Keratinocyte (primary cell): ENCODE measurements at regions not wholly inside any gene's neighbourhood (a gene's known extent, or its start where the extent isn't known, plus 50 kb on each side); places are given as distances from the start of the nearest gene placed in this dataset.

Experiments used
- DNase-seq: peaks from one replicate; pipeline ENCODE4 v3.0.0-alpha.2; 2011; ENCODE audit warnings: low read depth, missing footprints, low spot score
- FAIRE-seq: peaks from 2 replicates; lab custom pipeline; 2011; peaks lifted over from hg19 to GRCh38; lab: Jason Lieb, UNC
- H2AFZ ChIP-seq: 2 replicates; pipeline ENCODE4 v1.6.0; 2012; ENCODE audit warnings: low read length, control low read depth, inconsistent platforms; ENCODE audit not compliant: control insufficient read depth
- H3K27ac ChIP-seq: 2 replicates; pipeline ENCODE4 v1.5.1; 2011; ENCODE audit warnings: low read length; ENCODE audit not compliant: control insufficient read depth, insufficient read depth
- H3K27me3 ChIP-seq: 3 replicates; pipeline ENCODE4 v1.6.0; 2011; ENCODE audit warnings: low read length; ENCODE audit not compliant: control insufficient read depth, insufficient read depth; ENCODE audit errors: extremely low read depth
- H3K36me3 ChIP-seq, 2 experiments: 2 replicates in 1 of 2; 3 replicates in 1 of 2; pipeline ENCODE4 v1.5.1; 2011; ENCODE audit warnings: low read length in 2 of 2, mild to moderate bottlenecking in 1 of 2; ENCODE audit not compliant: control insufficient read depth in 2 of 2, insufficient read depth in 2 of 2; ENCODE audit errors: extremely low read depth in 1 of 2
- H3K4me1 ChIP-seq: 3 replicates; pipeline ENCODE4 v1.5.1; 2011; ENCODE audit warnings: low read length; ENCODE audit not compliant: control insufficient read depth, insufficient read depth; ENCODE audit errors: extremely low read depth
- H3K4me2 ChIP-seq: 3 replicates; pipeline ENCODE4 v1.6.0; 2011; ENCODE audit warnings: low read depth, low read length; ENCODE audit not compliant: control insufficient read depth, insufficient read depth; ENCODE audit errors: extremely low read depth
- H3K4me3 ChIP-seq, 3 experiments: fragments of 200-600 bp in 1 of 3; sonication (generic) in 1 of 3; 2 replicates in 2 of 3; 3 replicates in 1 of 3; pipeline ENCODE4 v1.5.1; 2011 to 2016; ENCODE audit warnings: low read length in 3 of 3, mild to moderate bottlenecking in 3 of 3, control low read depth in 2 of 3, inconsistent platforms in 1 of 3, low read depth in 1 of 3, mixed read lengths in 1 of 3, mixed run types in 1 of 3, moderate library complexity in 1 of 3; ENCODE audit not compliant: control insufficient read depth in 2 of 3, insufficient read depth in 2 of 3; ENCODE audit errors: extremely low read depth in 1 of 3
- H3K79me2 ChIP-seq: 2 replicates; pipeline ENCODE4 v1.6.0; 2012; ENCODE audit warnings: low read length; ENCODE audit not compliant: control insufficient read depth, insufficient read depth
- H3K9ac ChIP-seq: 3 replicates; pipeline ENCODE4 v1.6.0; 2011; ENCODE audit warnings: low read length; ENCODE audit not compliant: control insufficient read depth, insufficient read depth; ENCODE audit errors: extremely low read depth
- H3K9me1 ChIP-seq: 3 replicates; pipeline ENCODE4 v1.6.0; 2011; ENCODE audit warnings: low read length; ENCODE audit not compliant: control insufficient read depth, insufficient read depth; ENCODE audit errors: extremely low read depth
- H3K9me3 ChIP-seq: 2 replicates; pipeline ENCODE4 v1.5.1; 2012; ENCODE audit warnings: low read depth, low read length; ENCODE audit not compliant: control insufficient read depth
- H4K20me1 ChIP-seq: 3 replicates; pipeline ENCODE4 v1.6.0; 2011; ENCODE audit warnings: low read length; ENCODE audit not compliant: control insufficient read depth, insufficient read depth; ENCODE audit errors: extremely low read depth
- EZH2 ChIP-seq: IDR thresholded peaks from one replicate; pipeline ENCODE4 v1.6.1; 2012; ENCODE audit warnings: inconsistent platforms, mild to moderate bottlenecking, low read length, moderate library complexity
- dilution Hi-C: fragments of 300-500 bp; cut with MboI; formaldehyde crosslinking; loops from one replicate; pipeline ENCODE4 v1.7.0; 2020; ENCODE audit warnings: low sequenced_read_pairs; ENCODE audit not compliant: extremely low pct_ligation_motif_present
- TF ChIP-seq, protein P1 (sequence below), 3 experiments: IDR thresholded peaks in 1 of 3; conservative IDR thresholded peaks in 1 of 3; optimal IDR thresholded peaks in 1 of 3; 2 replicates in 2 of 3; 3 replicates in 1 of 3; pipeline versions ENCODE3 to v1.5.1; 2011; ENCODE audit warnings: low read length in 3 of 3, mild to moderate bottlenecking in 3 of 3, moderate library complexity in 2 of 3, control low read depth in 1 of 3, inconsistent platforms in 1 of 3; ENCODE audit not compliant: insufficient read depth in 2 of 3; ENCODE audit errors: extremely low read depth in 1 of 3

DNA sequence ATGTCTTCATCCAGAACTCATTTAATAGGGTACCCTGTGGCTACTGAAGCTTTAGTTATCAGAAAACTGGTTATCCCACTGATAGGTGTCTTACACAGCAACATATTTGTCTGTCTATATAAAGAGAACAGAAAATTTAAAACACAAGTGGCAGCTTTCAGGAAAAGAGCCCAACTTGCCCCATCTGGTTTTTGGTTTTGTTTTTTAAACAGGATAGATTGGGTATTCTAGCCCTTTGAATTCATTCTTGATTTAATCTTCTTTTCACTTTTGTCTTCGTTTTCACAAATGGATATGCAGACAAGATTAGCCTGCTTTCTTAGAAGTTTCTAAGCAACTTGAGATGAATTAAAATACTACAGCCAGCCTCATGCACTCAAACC lies 91.3 kb downstream of the KLF6 start:
- no peak for FAIRE-seq

DNA sequence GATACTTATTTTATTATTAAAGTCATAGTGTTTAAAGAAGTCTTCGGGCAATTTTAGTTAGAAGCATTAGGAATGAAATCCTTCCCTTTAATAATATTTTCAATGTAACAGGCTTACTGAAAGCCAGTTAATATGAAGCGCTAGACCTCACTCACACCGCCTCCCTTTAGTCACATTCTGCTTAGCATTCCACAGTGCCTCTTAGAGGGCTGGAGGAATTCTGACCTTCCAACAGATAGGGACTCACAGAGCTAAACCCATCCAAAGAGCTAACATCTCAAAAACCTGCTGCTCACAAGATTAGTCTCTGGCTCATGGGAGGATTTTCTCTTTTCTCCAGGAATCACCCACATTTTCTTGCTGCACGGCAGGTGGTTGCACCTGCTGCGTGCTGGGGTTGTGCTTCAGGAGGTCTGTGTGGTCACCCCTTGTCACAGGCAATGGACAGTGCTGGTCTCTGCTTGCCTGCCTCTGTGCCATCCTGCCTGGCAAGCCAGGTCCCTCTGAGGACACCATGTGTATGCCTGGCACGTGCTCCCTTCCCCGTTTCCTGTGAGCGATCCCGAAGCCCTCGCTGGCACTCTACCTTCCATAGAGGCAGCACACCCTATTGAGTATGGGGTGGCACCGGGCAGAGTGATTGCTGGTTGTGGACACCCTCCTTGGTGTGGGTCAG lies 91.8 kb downstream of the KLF6 start:
- H3K27ac ChIP-seq = no peak overlapping the region

More for the DNA sequence above, 91.3 kb downstream of the KLF6 start:
- Histone ChIP-seq H3K9me3 (no peaks in the 10 kb centered on the region), H3K36me3 (no peaks in the 10 kb centered on the region), H3K4me1 (peaks cover 7% of the 10 kb centered on the region), H3K4me3 (no peak overlapping the region), H3K79me2 (no peaks in the 10 kb centered on the region), H3K9me1 (no peaks in the 10 kb centered on the region), H3K27me3 (no peaks in the 10 kb centered on the region), H2AFZ (no peak overlapping the region), H3K9ac (no peak overlapping the region), H3K27ac (no peak overlapping the region), H3K4me2 (no peak overlapping the region), H4K20me1 (no peaks in the 10 kb centered on the region)
- no peak for DNase-seq
- TF ChIP-seq EZH2 = no peak
- TF ChIP-seq, protein P1, sequence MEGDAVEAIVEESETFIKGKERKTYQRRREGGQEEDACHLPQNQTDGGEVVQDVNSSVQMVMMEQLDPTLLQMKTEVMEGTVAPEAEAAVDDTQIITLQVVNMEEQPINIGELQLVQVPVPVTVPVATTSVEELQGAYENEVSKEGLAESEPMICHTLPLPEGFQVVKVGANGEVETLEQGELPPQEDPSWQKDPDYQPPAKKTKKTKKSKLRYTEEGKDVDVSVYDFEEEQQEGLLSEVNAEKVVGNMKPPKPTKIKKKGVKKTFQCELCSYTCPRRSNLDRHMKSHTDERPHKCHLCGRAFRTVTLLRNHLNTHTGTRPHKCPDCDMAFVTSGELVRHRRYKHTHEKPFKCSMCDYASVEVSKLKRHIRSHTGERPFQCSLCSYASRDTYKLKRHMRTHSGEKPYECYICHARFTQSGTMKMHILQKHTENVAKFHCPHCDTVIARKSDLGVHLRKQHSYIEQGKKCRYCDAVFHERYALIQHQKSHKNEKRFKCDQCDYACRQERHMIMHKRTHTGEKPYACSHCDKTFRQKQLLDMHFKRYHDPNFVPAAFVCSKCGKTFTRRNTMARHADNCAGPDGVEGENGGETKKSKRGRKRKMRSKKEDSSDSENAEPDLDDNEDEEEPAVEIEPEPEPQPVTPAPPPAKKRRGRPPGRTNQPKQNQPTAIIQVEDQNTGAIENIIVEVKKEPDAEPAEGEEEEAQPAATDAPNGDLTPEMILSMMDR (optimal IDR thresholded peaks at IDR 0.05 in 1 of 3, IDR thresholded peaks at IDR 0.05 in 1 of 3, conservative IDR thresholded peaks at IDR 0.05 in 1 of 3; ENCODE audit: extremely low read depth in 1 of 3, insufficient read depth in 2 of 3, low read length in 3 of 3) = no peak
- dilution Hi-C loops = no loop called here

More for the DNA sequence above, 91.8 kb downstream of the KLF6 start:
- no peaks in the 10 kb centered on the region for H3K9me1 ChIP-seq
- dilution Hi-C loops = no loop called here
- H3K4me2 ChIP-seq = no peak overlapping the region
- FAIRE-seq (no peak), DNase-seq (no peak)
- H3K36me3 ChIP-seq = no peaks in the 10 kb centered on the region
- H2AFZ ChIP-seq = no peak overlapping the region
- no peaks in the 10 kb centered on the region for H4K20me1 ChIP-seq
- no peaks in the 10 kb centered on the region for H3K79me2 ChIP-seq
- TF ChIP-seq, protein P1 (optimal IDR thresholded peaks at IDR 0.05 in 1 of 3, IDR thresholded peaks at IDR 0.05 in 1 of 3, conservative IDR thresholded peaks at IDR 0.05 in 1 of 3; ENCODE audit: extremely low read depth in 1 of 3, insufficient read depth in 2 of 3, low read length in 3 of 3) = no peak
- no peak for TF ChIP-seq EZH2
- H3K4me3 ChIP-seq = no peak overlapping the region
- H3K27me3 ChIP-seq = no peaks in the 10 kb centered on the region
- H3K4me1 ChIP-seq = peaks cover 7% of the 10 kb centered on the region
- no peak overlapping the region for H3K9ac ChIP-seq
- H3K9me3 ChIP-seq = no peaks in the 10 kb centered on the region
